ENCODE measurements at regions not wholly inside any gene's neighbourhood (a gene's known extent, or its start where the extent isn't known, plus 50 kb on each side); places are given as distances from the start of the nearest gene placed in this dataset.

DNA sequence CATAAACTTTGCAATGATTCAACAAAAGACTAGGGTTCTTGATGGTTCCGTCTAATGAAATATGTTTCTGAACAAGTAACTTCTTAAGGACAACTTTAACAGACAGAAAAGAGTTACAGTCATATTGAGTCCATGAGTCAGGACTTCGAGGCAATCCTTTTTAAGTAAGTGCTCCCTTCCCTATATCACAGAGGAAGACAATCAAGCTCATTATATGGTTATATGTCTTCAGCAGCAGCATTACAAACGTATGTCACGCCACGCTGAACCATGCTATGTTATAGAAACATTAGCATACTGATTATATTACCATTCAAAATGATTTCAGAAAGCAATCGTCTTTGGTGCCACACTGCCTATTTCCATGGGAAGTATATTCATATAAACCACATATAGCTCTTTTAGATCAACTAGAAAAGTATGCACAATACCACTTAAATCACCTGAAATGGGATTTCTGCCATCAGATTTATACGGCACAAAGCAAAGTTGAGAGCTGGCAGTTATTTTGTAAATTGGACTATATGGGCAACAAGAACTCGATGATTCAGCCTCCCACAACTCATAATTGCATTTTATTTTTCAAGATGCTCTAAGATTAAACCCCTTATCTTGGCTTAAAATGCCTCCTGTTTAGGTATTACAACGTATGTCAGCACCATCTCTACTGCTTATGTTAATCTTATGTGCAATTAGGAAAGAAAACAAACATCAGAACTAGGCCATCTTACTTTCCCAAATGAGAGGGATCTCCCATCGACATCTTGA lies 111.3 kb upstream of the SAMSN1 start:
- Histone ChIP-seq H3K27me3 (replicated peaks in 1 of 2; ENCODE audit: control insufficient read depth in 2 of 2, extremely low read depth in 1 of 2, insufficient read depth in 2 of 2, low read length in 1 of 2) (no peaks in the 10 kb centered on the region), H3K36me3 (ENCODE audit: control insufficient read depth in 2 of 2, extremely low read depth in 1 of 2, insufficient read depth in 1 of 2, low read length in 1 of 2) (no peaks in the 10 kb centered on the region), H3K4me1 (ENCODE audit: control insufficient read depth in 1 of 2, extremely low read depth in 1 of 2, insufficient read depth in 2 of 2, low read length in 2 of 2) (no peaks in the 10 kb centered on the region), H3K9me3 (no peaks in the 10 kb centered on the region), H3K4me3 (ENCODE audit: control insufficient read depth in 1 of 2, extremely low read depth in 1 of 2, low read length in 1 of 2) (no peak overlapping the region), H3K27ac (ENCODE audit: low read length) (no peak overlapping the region)
- H3K4me1 Mint-ChIP-seq, result peaks cover 0 to 7% (median 4%) of the 10 kb centered on the region in 3 donors
- CTCF ChIA-PET, result no interaction called here
- H3K27ac Mint-ChIP-seq, result no peak overlapping the region
- no peaks in the 10 kb centered on the region for H3K36me3 Mint-ChIP-seq
- POLR2A ChIA-PET, result no interaction called here
- H3K4me3 Mint-ChIP-seq, result no peak overlapping the region
- ATAC-seq (replicated peaks in 1 of 4) (no peak), DNase-seq (no peak)
- WGBS (ENCODE audit: insufficient coverage), result 94% methylated on average over 3 of the region's 10 CpGs
- H3K9me3 Mint-ChIP-seq, result no peaks in the 10 kb centered on the region
- no peaks in the 10 kb centered on the region for H3K27me3 Mint-ChIP-seq

DNA sequence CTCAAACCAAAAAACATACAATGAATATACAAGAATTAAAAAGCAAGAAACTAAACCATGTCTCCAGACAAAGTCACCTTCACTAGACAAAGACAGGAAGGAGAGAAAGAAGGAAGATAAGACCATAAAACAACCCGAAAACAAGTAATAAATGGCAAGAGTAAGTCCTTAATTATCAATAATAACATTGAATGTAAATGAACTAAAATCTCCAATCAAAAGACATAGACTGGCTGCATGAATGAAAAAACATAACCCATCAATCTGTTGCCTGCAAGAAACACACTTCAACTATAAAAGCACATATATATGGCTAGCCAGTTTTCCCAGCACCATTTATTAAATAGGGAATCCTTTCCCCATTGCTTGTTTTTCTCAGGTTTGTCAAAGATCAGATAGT lies 100.8 kb upstream of the SAMSN1 start:
- DNase-seq, result no peak
- no peaks in the 10 kb centered on the region for H3K27me3 ChIP-seq (replicated peaks in 1 of 2; ENCODE audit: control insufficient read depth in 2 of 2, extremely low read depth in 1 of 2, insufficient read depth in 2 of 2, low read length in 1 of 2)
- ChIA-PET CTCF (no interaction called here), POLR2A (no interaction called here)
- Mint-ChIP-seq H3K9me3 (peaks cover 14 to 19% (median 17%) of the 10 kb centered on the region in 3 donors), H3K4me3 (no peak overlapping the region), H3K27me3 (no peaks in the 10 kb centered on the region), H3K27ac (no peak overlapping the region), H3K4me1 (peaks cover 0 to 12% (median 2%) of the 10 kb centered on the region in 3 donors), H3K36me3 (peaks cover 12% of the 10 kb centered on the region)
- WGBS (ENCODE audit: insufficient coverage), result no CpG with 5 or more reads among the region's 1 CpG
- H3K27ac ChIP-seq (ENCODE audit: low read length), result no peak overlapping the region
- no peaks in the 10 kb centered on the region for H3K36me3 ChIP-seq (ENCODE audit: control insufficient read depth in 2 of 2, extremely low read depth in 1 of 2, insufficient read depth in 1 of 2, low read length in 1 of 2)
- H3K9me3 ChIP-seq, result no peaks in the 10 kb centered on the region
- no peak overlapping the region for H3K4me3 ChIP-seq (ENCODE audit: control insufficient read depth in 1 of 2, extremely low read depth in 1 of 2, low read length in 1 of 2)
- no peak for ATAC-seq (replicated peaks in 1 of 4)
- no peaks in the 10 kb centered on the region for H3K4me1 ChIP-seq (ENCODE audit: control insufficient read depth in 1 of 2, extremely low read depth in 1 of 2, insufficient read depth in 2 of 2, low read length in 2 of 2)

- ChIA-PET POLR2A (no interaction called here), CTCF (no interaction called here)
- Mint-ChIP-seq H3K27ac (no peak overlapping the region), H3K4me1 (peaks cover 0 to 11% (median 2%) of the 10 kb centered on the region in 3 donors), H3K9me3 (peaks cover 14 to 19% (median 17%) of the 10 kb centered on the region in 3 donors), H3K27me3 (no peaks in the 10 kb centered on the region), H3K36me3 (peaks cover 12% of the 10 kb centered on the region), H3K4me3 (no peak overlapping the region)
- Histone ChIP-seq H3K4me3 (ENCODE audit: control insufficient read depth in 1 of 2, extremely low read depth in 1 of 2, low read length in 1 of 2) (no peak overlapping the region), H3K36me3 (ENCODE audit: control insufficient read depth in 2 of 2, extremely low read depth in 1 of 2, insufficient read depth in 1 of 2, low read length in 1 of 2) (no peaks in the 10 kb centered on the region), H3K27ac (ENCODE audit: low read length) (no peak overlapping the region), H3K27me3 (replicated peaks in 1 of 2; ENCODE audit: control insufficient read depth in 2 of 2, extremely low read depth in 1 of 2, insufficient read depth in 2 of 2, low read length in 1 of 2) (no peaks in the 10 kb centered on the region), H3K4me1 (ENCODE audit: control insufficient read depth in 1 of 2, extremely low read depth in 1 of 2, insufficient read depth in 2 of 2, low read length in 2 of 2) (no peaks in the 10 kb centered on the region), H3K9me3 (no peaks in the 10 kb centered on the region)
- ATAC-seq (replicated peaks in 1 of 4) (no peak), DNase-seq (no peak)
- WGBS (ENCODE audit: insufficient coverage), result no CpG with 5 or more reads among the region's 4 CpGs
Measured at GRCh38 chr21:14645702-14646101, 99.6 kb upstream of the SAMSN1 start.

GRCh38 chr21:14632359-14632758 lies 86.2 kb upstream of the SAMSN1 start:
- H3K36me3 ChIP-seq (ENCODE audit: control insufficient read depth in 2 of 2, extremely low read depth in 1 of 2, insufficient read depth in 1 of 2, low read length in 1 of 2), result no peaks in the 10 kb centered on the region
- H3K4me3 ChIP-seq (ENCODE audit: control insufficient read depth in 1 of 2, extremely low read depth in 1 of 2, low read length in 1 of 2), result no peak overlapping the region
- no peaks in the 10 kb centered on the region for H3K9me3 ChIP-seq
- DNase-seq (no peak), ATAC-seq (replicated peaks in 1 of 4) (no peak)
- H3K4me1 ChIP-seq (ENCODE audit: control insufficient read depth in 1 of 2, extremely low read depth in 1 of 2, insufficient read depth in 2 of 2, low read length in 2 of 2), result peaks cover 0 to 2% of the 10 kb centered on the region in 2 experiments
- POLR2A ChIA-PET, result no interaction called here
- Mint-ChIP-seq H3K27me3 (no peaks in the 10 kb centered on the region), H3K9me3 (peaks cover 0 to 7% (median 0%) of the 10 kb centered on the region in 3 donors), H3K4me1 (peaks cover 20 to 30% (median 20%) of the 10 kb centered on the region in 3 donors), H3K27ac (no peak overlapping the region), H3K4me3 (no peak overlapping the region), H3K36me3 (no peaks in the 10 kb centered on the region)
- no peaks in the 10 kb centered on the region for H3K27me3 ChIP-seq (replicated peaks in 1 of 2; ENCODE audit: control insufficient read depth in 2 of 2, extremely low read depth in 1 of 2, insufficient read depth in 2 of 2, low read length in 1 of 2)
- H3K27ac ChIP-seq (ENCODE audit: low read length), result no peak overlapping the region
- CTCF ChIA-PET, result no interaction called here
- WGBS (ENCODE audit: insufficient coverage), result no CpG with 5 or more reads among the region's 1 CpG

DNA sequence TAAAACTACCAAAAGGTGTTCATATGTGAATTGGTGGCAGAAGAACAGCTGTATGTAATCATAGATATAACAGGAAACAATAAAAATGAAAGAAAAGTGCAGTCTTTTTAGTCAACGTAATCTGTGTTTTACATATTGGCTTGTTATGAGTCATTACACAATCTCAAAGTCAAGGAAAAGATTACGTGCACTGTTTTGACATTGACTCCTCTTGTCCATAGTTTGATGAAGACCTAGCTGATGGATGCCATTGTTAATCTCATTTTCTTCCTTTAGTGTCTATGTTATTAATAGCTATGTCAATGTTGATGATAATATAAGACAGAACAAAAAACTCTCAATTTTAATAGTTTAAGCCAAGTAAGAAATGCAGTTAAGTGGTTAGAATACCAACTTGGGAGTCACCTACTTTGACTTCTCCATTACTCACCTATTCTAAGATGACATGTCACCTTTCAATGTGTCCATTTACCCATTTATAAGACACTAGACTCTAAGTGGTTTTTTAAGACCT lies 84.5 kb upstream of the SAMSN1 start:
- Mint-ChIP-seq H3K36me3 (no peaks in the 10 kb centered on the region), H3K4me1 (peaks cover 20 to 30% (median 20%) of the 10 kb centered on the region in 3 donors), H3K27me3 (no peaks in the 10 kb centered on the region), H3K9me3 (peaks cover 0 to 3% (median 2%) of the 10 kb centered on the region in 3 donors), H3K27ac (peak overlapping the region; percentile 64 to 79), H3K4me3 (peak overlapping the region in 2 of 3 donors; percentile 36 to 61)
- H3K9me3 ChIP-seq, result no peaks in the 10 kb centered on the region
- WGBS (ENCODE audit: insufficient coverage), result 20% methylated on average over 1 of the region's 2 CpGs
- H3K4me1 ChIP-seq (ENCODE audit: control insufficient read depth in 1 of 2, extremely low read depth in 1 of 2, insufficient read depth in 2 of 2, low read length in 2 of 2), result peaks cover 0 to 2% of the 10 kb centered on the region in 2 experiments
- H3K36me3 ChIP-seq (ENCODE audit: control insufficient read depth in 2 of 2, extremely low read depth in 1 of 2, insufficient read depth in 1 of 2, low read length in 1 of 2), result no peaks in the 10 kb centered on the region
- CTCF ChIA-PET, result interaction anchor here in 1 of 2 donors (0.7 kb wide), 1 partner anchor 369 kb away, joined by 3 read pairs; no protein-coding TSS in a partner anchor
- H3K27ac ChIP-seq (ENCODE audit: low read length), result peak overlapping the region; percentile 1
- peak in 1 of 35 experiments; percentile 27 for DNase-seq
- H3K27me3 ChIP-seq (replicated peaks in 1 of 2; ENCODE audit: control insufficient read depth in 2 of 2, extremely low read depth in 1 of 2, insufficient read depth in 2 of 2, low read length in 1 of 2), result no peaks in the 10 kb centered on the region
- no peak overlapping the region for H3K4me3 ChIP-seq (ENCODE audit: control insufficient read depth in 1 of 2, extremely low read depth in 1 of 2, low read length in 1 of 2)
- ATAC-seq (replicated peaks in 1 of 4), result peak; percentile 70 to 85 (median 76)
- POLR2A ChIA-PET, result interaction anchor here (0.6 to 1.0 kb wide), 2 partner anchors 50 to 95 kb away, joined by 3 to 4 read pairs; no protein-coding TSS in a partner anchor

DNA sequence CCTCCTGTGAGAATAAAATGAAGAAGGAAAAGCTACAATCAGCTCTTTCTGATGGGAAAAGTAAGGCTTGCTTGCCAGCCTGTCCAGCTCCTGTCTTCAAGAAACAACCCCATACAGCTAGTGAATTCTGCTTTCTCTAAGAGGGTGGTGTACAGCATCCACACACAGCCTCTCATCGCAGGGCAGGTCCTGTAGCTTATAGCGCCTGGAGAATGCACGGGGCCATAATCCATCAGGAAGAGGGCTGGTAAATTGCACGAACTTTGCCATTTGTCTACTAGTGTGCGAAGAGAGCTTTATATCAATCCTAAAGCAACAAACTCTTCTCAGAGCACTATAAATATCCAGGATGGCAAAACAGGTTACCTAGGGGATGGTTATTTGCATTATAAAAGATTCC lies 83.3 kb upstream of the SAMSN1 start:
- CTCF ChIA-PET, result interaction anchor here in 1 of 2 donors (0.7 kb wide), 1 partner anchor 26 kb away, joined by 4 read pairs; no protein-coding TSS in a partner anchor

More for the DNA sequence above, 83.3 kb upstream of the SAMSN1 start:
- 100% methylated on average over 1 of the region's 5 CpGs for WGBS (ENCODE audit: insufficient coverage)
- Histone ChIP-seq H3K9me3 (no peaks in the 10 kb centered on the region), H3K27me3 (replicated peaks in 1 of 2; ENCODE audit: control insufficient read depth in 2 of 2, extremely low read depth in 1 of 2, insufficient read depth in 2 of 2, low read length in 1 of 2) (no peaks in the 10 kb centered on the region), H3K4me3 (ENCODE audit: control insufficient read depth in 1 of 2, extremely low read depth in 1 of 2, low read length in 1 of 2) (no peak overlapping the region), H3K36me3 (ENCODE audit: control insufficient read depth in 2 of 2, extremely low read depth in 1 of 2, insufficient read depth in 1 of 2, low read length in 1 of 2) (no peaks in the 10 kb centered on the region), H3K27ac (ENCODE audit: low read length) (no peak overlapping the region), H3K4me1 (ENCODE audit: control insufficient read depth in 1 of 2, extremely low read depth in 1 of 2, insufficient read depth in 2 of 2, low read length in 2 of 2) (peaks cover 0 to 2% of the 10 kb centered on the region in 2 experiments)
- ATAC-seq (replicated peaks in 1 of 4), result no peak
- POLR2A ChIA-PET, result no interaction called here
- Mint-ChIP-seq H3K27ac (no peak overlapping the region), H3K36me3 (no peaks in the 10 kb centered on the region), H3K4me3 (no peak overlapping the region), H3K9me3 (peaks cover 0 to 6% (median 3%) of the 10 kb centered on the region in 3 donors), H3K4me1 (peaks cover 20 to 30% (median 20%) of the 10 kb centered on the region in 3 donors), H3K27me3 (no peaks in the 10 kb centered on the region)
- no peak for DNase-seq
